Coronary artery (tissue), 2 donors: ENCODE measurements at regions not wholly inside any gene's neighbourhood (a gene's known extent, or its start where the extent isn't known, plus 50 kb on each side); places are given as distances from the start of the nearest gene placed in this dataset.
"Not testable (repeated sequence)": the region's sequence is repeated elsewhere in the genome, so short reads cannot be mapped to it uniquely, and the experiment has no call there.

ENCODE experiments used
- DNase-seq: peaks from one replicate; pipeline ENCODE4 v3.0.0-alpha.2; 2017; ENCODE audit warnings: low spot score
- H3K27ac ChIP-seq, 2 donors: fragments of 200-600 bp; sonication (generic); one replicate each; pipeline ENCODE4 v1.5.1; 2016 to 2019
- H3K4me3 ChIP-seq: fragments of 200-600 bp; sonication (generic); 2 replicates; pipeline ENCODE4 v1.5.1; 2016; ENCODE audit warnings: mild to moderate bottlenecking, moderate library complexity
- CTCF ChIP-seq: fragments of 200-600 bp; sonication (generic); IDR thresholded peaks from one replicate; pipeline ENCODE4 v1.5.1; 2019; ENCODE audit warnings: antibody characterized with exemption

DNA sequence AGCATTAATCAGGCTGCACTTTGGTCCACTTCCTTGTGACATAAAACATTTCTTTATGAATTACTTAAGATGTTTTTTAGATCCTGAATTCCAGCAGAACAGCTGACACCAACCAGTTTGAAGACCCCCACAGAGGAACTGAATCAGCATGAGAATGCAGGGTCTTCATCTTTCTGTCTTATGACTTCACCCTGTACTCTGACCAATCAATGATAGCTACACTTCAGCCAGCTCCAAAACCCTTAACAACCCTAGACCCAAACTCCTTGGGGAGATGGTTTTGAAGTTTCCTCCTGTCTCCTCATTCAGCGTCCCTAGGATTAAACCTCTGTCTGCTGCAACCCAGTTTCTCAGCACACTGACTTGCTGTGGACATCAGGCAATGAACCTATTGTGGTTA, 175.0 kb downstream of the CTH start:
- no peak overlapping the region for H3K27ac ChIP-seq
- no peak for DNase-seq
- H3K4me3 ChIP-seq = no peak overlapping the region
- TF ChIP-seq CTCF = no peak

GRCh38 chr1:70587872-70588366, 176.9 kb downstream of the CTH start:
- no peak for DNase-seq
- TF ChIP-seq CTCF = no peak
- Histone ChIP-seq H3K4me3 (no peak overlapping the region), H3K27ac (no peak overlapping the region)

DNA sequence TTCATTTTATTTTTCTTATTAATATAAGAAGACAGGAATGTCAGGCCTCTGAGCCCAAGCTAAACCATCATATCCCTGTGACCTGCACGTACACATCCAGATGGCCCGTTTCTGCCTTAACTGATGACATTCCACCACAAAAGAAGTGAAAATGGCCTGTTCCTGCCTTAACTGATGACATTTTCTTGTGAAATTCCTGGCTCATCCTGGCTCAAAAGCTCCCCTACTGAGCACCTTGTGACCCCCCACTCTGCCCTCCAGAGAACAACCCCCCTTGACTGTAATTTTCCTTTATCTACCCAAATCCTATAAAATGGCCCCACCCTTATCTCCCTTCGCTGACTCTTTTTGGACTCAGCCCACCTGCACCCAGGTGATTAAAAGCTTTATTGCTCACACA, 182.5 kb downstream of the CTH start:
- not testable (repeated sequence) for DNase-seq

GRCh38 chr1:70608815-70609214, 197.7 kb downstream of the CTH start:
- no peak overlapping the region for H3K4me3 ChIP-seq
- no peak for TF ChIP-seq CTCF
- DNase-seq = no peak
- H3K27ac ChIP-seq = no peak overlapping the region

More for the DNA sequence above, 182.5 kb downstream of the CTH start:
- H3K4me3 ChIP-seq, H3K27ac ChIP-seq: not testable (repeated sequence)

- not testable (repeated sequence) for H3K27ac ChIP-seq, H3K4me3 ChIP-seq, DNase-seq
These were observed 199.1 kb downstream of the CTH start for GRCh38 chr1:70610164-70610563.

GRCh38 chr1:70616946-70617345, 205.9 kb downstream of the CTH start:
- TF ChIP-seq CTCF = no peak
- Histone ChIP-seq H3K4me3 (no peak overlapping the region), H3K27ac (no peak overlapping the region)
- DNase-seq = no peak

- H3K4me3 ChIP-seq = no peak overlapping the region
- no peak overlapping the region for H3K27ac ChIP-seq
- DNase-seq = no peak
- no peak for TF ChIP-seq CTCF
These were observed 206.7 kb downstream of the CTH start for GRCh38 chr1:70617728-70618127.

- TF ChIP-seq CTCF = no peak
- no peak overlapping the region for H3K27ac ChIP-seq
- DNase-seq = no peak
- H3K4me3 ChIP-seq = no peak overlapping the region
These were observed 216.8 kb downstream of the CTH start for GRCh38 chr1:70627910-70628309.
